Adrenal gland (tissue), 9 donors: ENCODE measurements at regions not wholly inside any gene's neighbourhood (a gene's known extent, or its start where the extent isn't known, plus 50 kb on each side); places are given as distances from the start of the nearest gene placed in this dataset.

Experiments used
- DNase-seq, 7 donors: peaks; one replicate each; pipeline ENCODE4 v3.0.0-alpha.2; 2019 to 2020
- H3K27ac ChIP-seq, 5 donors: fragments of 200-600 bp; sonication (generic) in 4 of 5; 1 replicate in 3 of 5; 2 replicates in 2 of 5; pipeline versions ENCODE4 v1.5.1 to v1.8.0; 2016 to 2020; ENCODE audit warnings: mild to moderate bottlenecking in 1 of 5
- H3K27me3 ChIP-seq: fragments of 200-600 bp; 2 replicates; pipeline ENCODE4 v1.8.0; 2021
- H3K36me3 ChIP-seq, 2 donors: fragments of 200-600 bp; replicated peaks in 1 of 2; 1 replicate in 1 of 2; 2 replicates in 1 of 2; pipeline versions ENCODE4 v1.5.1 to v1.8.0; 2018 to 2022
- H3K4me1 ChIP-seq, 2 donors: fragments of 200-600 bp; replicated peaks in 1 of 2; 1 replicate in 1 of 2; 2 replicates in 1 of 2; pipeline versions ENCODE4 v1.5.1 to v1.8.0; 2018 to 2021
- H3K4me3 ChIP-seq, 4 donors: fragments of 200-600 bp; sonication (generic) in 3 of 4; one replicate each; pipeline ENCODE4 v1.5.1; 2016 to 2018
- H3K9me3 ChIP-seq, 3 donors: fragments of 200-600 bp; sonication (generic) in 1 of 3; replicated peaks in 1 of 3; 1 replicate in 2 of 3; 2 replicates in 1 of 3; pipeline versions ENCODE4 v1.5.1 to v1.8.0; 2016 to 2021
- CTCF ChIP-seq, 6 experiments: fragments of 450-650 bp in 4 of 6; fragments of 200-600 bp in 2 of 6; sonication (generic) in 1 of 6; IDR thresholded peaks; 1 replicate in 5 of 6; 2 replicates in 1 of 6; pipeline versions ENCODE4 v1.5.1 to v1.8.0; 2016 to 2021; ENCODE audit warnings: antibody characterized with exemption in 6 of 6, mild to moderate bottlenecking in 2 of 6, moderate library complexity in 1 of 6
- POLR2A ChIP-seq, 2 donors: fragments of 450-650 bp; IDR thresholded peaks; one replicate each; pipeline ENCODE4 v1.6.1; 2017; ENCODE audit warnings: antibody characterized with exemption in 2 of 2, mild to moderate bottlenecking in 2 of 2, moderate library complexity in 1 of 2
- WGBS, 4 donors: extraction: QIAGEN DNeasy Blood & Tissue Kit in 2 of 4; methylation state at CpG; one replicate each; pipeline versions ENCODE4 v1.1.5 to v1.1.7; 2013 to 2017; 5-methylcytosine and 5-hydroxymethylcytosine counted together
- intact Hi-C, 2 donors: fragments of 100-400 bp; cut with DNase I; formaldehyde crosslinking; loops; one replicate each; pipeline versions ENCODE4 v1.14.1 to v1.15.0; 2022 to 2023
- donor health status: healthy with polysubstance abuse.
- donor health status: Bipolar disorder and iron deficiency.
- donor health status: DM: yes; HTN: yes; CAD: no.
- donor health status: DM: no; HTN: no; CAD: no.
- donor health status: DM: no; HTN: no; CAD: no.

GRCh38 chr12:42003031-42003430 lies 141.6 kb downstream of the GXYLT1 start:
- no peak for TF ChIP-seq POLR2A (IDR thresholded peaks at IDR 0.05)
- no peak for TF ChIP-seq CTCF (IDR thresholded peaks at IDR 0.05)
- H3K4me1 ChIP-seq = no peaks in the 10 kb centered on the region
- H3K9me3 ChIP-seq = no peaks in the 10 kb centered on the region
- no peak overlapping the region for H3K4me3 ChIP-seq
- no peaks in the 10 kb centered on the region for H3K36me3 ChIP-seq
- intact Hi-C loops = no loop called here
- no peaks in the 10 kb centered on the region for H3K27me3 ChIP-seq
- 89 to 100% (median 96%) methylated on average over 1 of the region's 1 CpG for WGBS, 4 donors
- DNase-seq = no peak
- no peak overlapping the region for H3K27ac ChIP-seq

DNA sequence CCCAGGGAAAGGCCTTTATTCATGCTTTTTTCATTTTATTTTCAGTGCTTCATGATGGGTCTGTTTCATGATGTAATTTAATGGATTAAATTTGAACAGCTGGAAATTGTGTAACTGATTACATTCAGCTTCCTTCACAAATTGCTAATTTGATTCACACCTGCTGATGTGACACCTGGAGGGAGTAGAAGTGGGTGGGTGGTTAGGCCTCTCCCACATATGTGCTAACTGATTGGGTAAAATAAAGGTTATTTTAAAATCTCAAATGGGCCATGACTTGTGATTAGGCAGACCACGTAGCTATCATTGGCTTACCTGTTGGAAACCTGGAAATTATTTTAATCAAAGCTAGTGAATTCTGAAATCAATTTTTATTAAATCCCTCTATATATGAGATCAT lies 142.1 kb downstream of the GXYLT1 start:
- Histone ChIP-seq H3K4me3 (no peak overlapping the region), H3K27ac (no peak overlapping the region), H3K4me1 (no peaks in the 10 kb centered on the region), H3K36me3 (no peaks in the 10 kb centered on the region), H3K27me3 (no peaks in the 10 kb centered on the region), H3K9me3 (no peaks in the 10 kb centered on the region)
- intact Hi-C loops = no loop called here
- TF ChIP-seq CTCF (IDR thresholded peaks at IDR 0.05) (no peak), POLR2A (IDR thresholded peaks at IDR 0.05) (no peak)
- no peak for DNase-seq
- WGBS, 4 donors = 91 to 98% (median 96%) methylated on average over 1 of the region's 1 CpG

GRCh38 chr12:41998436-41998835 lies 146.2 kb downstream of the GXYLT1 start:
- Histone ChIP-seq H3K9me3 (no peaks in the 10 kb centered on the region), H3K27me3 (no peaks in the 10 kb centered on the region), H3K27ac (no peak overlapping the region), H3K4me3 (no peak overlapping the region), H3K4me1 (no peaks in the 10 kb centered on the region), H3K36me3 (no peaks in the 10 kb centered on the region)
- TF ChIP-seq CTCF (IDR thresholded peaks at IDR 0.05) = no peak
- TF ChIP-seq POLR2A (IDR thresholded peaks at IDR 0.05) = no peak
- WGBS, 4 donors = 70 to 81% (median 77%) methylated on average over 14 of the region's 14 CpGs
- intact Hi-C loops = no loop called here
- no peak for DNase-seq

DNA sequence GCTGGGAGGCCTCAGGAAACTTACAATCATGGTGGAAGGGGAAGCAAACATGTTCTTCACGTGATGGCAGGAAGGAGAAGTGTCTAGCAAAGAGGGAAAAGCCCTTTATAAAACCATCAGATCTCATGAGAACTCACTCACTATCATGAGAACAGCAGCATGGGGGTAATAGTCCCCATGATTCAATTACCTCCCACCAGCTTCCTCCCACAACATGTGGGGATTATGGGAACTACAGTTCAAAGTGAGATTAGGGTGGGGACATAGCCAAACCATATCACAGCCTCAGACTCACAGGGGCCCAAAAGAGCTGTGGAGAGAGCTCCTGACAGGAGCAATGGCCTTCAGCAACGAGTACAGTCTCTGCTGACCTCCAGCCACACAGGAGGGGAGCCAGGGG lies 151.4 kb downstream of the GXYLT1 start:
- Histone ChIP-seq H3K36me3 (no peaks in the 10 kb centered on the region), H3K4me3 (no peak overlapping the region), H3K9me3 (no peaks in the 10 kb centered on the region), H3K4me1 (no peaks in the 10 kb centered on the region), H3K27me3 (no peaks in the 10 kb centered on the region), H3K27ac (no peak overlapping the region)
- 26 to 61% (median 46%) methylated on average over 2 of the region's 2 CpGs for WGBS, 4 donors
- DNase-seq = no peak
- intact Hi-C loops = no loop called here
- TF ChIP-seq POLR2A (IDR thresholded peaks at IDR 0.05) (no peak), CTCF (IDR thresholded peaks at IDR 0.05) (no peak)
